ENCODE measurements at regions not wholly inside any gene's neighbourhood (a gene's known extent, or its start where the extent isn't known, plus 50 kb on each side); places are given as distances from the start of the nearest gene placed in this dataset.
A peak's percentile ranks its signal among the peaks of the same experiment; 100 is the strongest.

GRCh38 chr5:108654051-108654450 lies 93.6 kb upstream of the FER start:
- FAIRE-seq (no peak), DNase-seq (ENCODE audit: low read depth, low spot score) (peak; percentile 58)
- H4K20me1 ChIP-seq (replicated peaks; ENCODE audit: control insufficient read depth, extremely low read depth, insufficient read depth, low read length), result no peaks in the 10 kb centered on the region
- H3K36me3 ChIP-seq (ENCODE audit: control insufficient read depth in 2 of 2, extremely low read depth in 1 of 2, insufficient read depth in 2 of 2, low read length in 2 of 2), result no peaks in the 10 kb centered on the region
- dilution Hi-C loops (cut with MboI; ENCODE audit: extremely low pct_ligation_motif_present, low sequenced_read_pairs) (no loop called here), intact Hi-C loops (cut with micrococcal nuclease) (loop anchor here (5.0 kb wide), 1 partner anchor 228 kb away; no protein-coding TSS in a partner anchor)
- no peaks in the 10 kb centered on the region for H3K27me3 ChIP-seq (ENCODE audit: control insufficient read depth in 2 of 2, insufficient read depth in 2 of 2, low read length in 2 of 2)
- peaks cover 38% of the 10 kb centered on the region for H3K4me1 ChIP-seq (ENCODE audit: control insufficient read depth, extremely low read depth, insufficient read depth, low read length)
- H3K4me2 ChIP-seq (ENCODE audit: insufficient read depth, low read length), result peak overlapping the region; percentile 14
- BruUV-seq (replicated peaks), result TSS peak; percentile 23
- no peaks in the 10 kb centered on the region for H3K79me2 ChIP-seq (ENCODE audit: control insufficient read depth, insufficient read depth, low read length)
- no peak overlapping the region for H3K4me3 ChIP-seq (replicated peaks in 1 of 3; ENCODE audit: insufficient read depth in 1 of 3, low read depth in 1 of 3, low read length in 3 of 3)
- no peaks in the 10 kb centered on the region for H3K9me3 ChIP-seq (replicated peaks; ENCODE audit: control insufficient read depth, insufficient read depth, low read length)
- no peak overlapping the region for H3K9ac ChIP-seq (replicated peaks; ENCODE audit: extremely low read depth, insufficient read depth, low read length)
- H2AFZ ChIP-seq (ENCODE audit: low read depth, low read length), result peak overlapping the region; percentile 79
- CTCF ChIA-PET, result interaction anchor here (1.4 kb wide), 1 partner anchor 12 kb away, joined by 11 read pairs; no protein-coding TSS in a partner anchor
- TF ChIP-seq GATA2 (IDR thresholded peaks at IDR 0.05; ENCODE audit: insufficient read depth, insufficient read length, low read depth, low read length) (peak; percentile 12), FOS (IDR thresholded peaks at IDR 0.05; ENCODE audit: borderline replicate concordance, insufficient read depth, low read length) (peak; percentile 64), POLR2AphosphoS5 (IDR thresholded peaks at IDR 0.05; ENCODE audit: insufficient read depth, low read depth, low read length) (no peak), EZH2 (IDR thresholded peaks at IDR 0.05; ENCODE audit: borderline replicate concordance, low read depth, low read length, severe bottlenecking) (no peak)
- H3K27ac ChIP-seq (ENCODE audit: insufficient read depth, low read depth, low read length), result peak overlapping the region; percentile 64
- POLR2A ChIA-PET, result interaction anchor here (0.6 kb wide), 1 partner anchor 822 kb away, joined by 6 read pairs; no protein-coding TSS in a partner anchor
- no peaks in the 10 kb centered on the region for H3K9me1 ChIP-seq (replicated peaks; ENCODE audit: control insufficient read depth, extremely low read depth, insufficient read depth, low read length)

DNA sequence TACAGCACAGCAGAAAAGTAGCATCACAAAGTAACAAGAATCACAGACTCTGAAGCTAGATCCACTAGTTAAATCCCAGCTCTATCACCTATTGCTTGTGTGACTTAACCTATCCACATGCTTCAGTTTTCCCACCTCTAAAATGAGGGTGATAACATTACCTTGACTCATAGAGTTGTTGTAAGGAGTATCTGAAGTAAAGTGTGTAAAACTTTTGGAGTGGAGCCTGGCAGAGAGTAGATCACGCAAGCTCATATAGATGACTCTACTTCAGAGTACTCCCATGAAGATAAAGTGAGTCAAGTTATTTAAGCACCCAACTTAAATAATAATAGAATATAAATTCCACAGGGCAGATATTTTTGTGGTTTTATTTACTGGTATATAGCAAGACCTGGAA lies 94.5 kb upstream of the FER start:
- dilution Hi-C loops (cut with MboI; ENCODE audit: extremely low pct_ligation_motif_present, low sequenced_read_pairs), result no loop called here
- TF ChIP-seq, protein P1, sequence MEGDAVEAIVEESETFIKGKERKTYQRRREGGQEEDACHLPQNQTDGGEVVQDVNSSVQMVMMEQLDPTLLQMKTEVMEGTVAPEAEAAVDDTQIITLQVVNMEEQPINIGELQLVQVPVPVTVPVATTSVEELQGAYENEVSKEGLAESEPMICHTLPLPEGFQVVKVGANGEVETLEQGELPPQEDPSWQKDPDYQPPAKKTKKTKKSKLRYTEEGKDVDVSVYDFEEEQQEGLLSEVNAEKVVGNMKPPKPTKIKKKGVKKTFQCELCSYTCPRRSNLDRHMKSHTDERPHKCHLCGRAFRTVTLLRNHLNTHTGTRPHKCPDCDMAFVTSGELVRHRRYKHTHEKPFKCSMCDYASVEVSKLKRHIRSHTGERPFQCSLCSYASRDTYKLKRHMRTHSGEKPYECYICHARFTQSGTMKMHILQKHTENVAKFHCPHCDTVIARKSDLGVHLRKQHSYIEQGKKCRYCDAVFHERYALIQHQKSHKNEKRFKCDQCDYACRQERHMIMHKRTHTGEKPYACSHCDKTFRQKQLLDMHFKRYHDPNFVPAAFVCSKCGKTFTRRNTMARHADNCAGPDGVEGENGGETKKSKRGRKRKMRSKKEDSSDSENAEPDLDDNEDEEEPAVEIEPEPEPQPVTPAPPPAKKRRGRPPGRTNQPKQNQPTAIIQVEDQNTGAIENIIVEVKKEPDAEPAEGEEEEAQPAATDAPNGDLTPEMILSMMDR (IDR thresholded peaks at IDR 0.05; ENCODE audit: extremely low read depth in 1 of 2, insufficient read depth in 1 of 2, low read depth in 1 of 2, low read length in 2 of 2), result no peak
- TF ChIP-seq POLR2A (IDR thresholded peaks at IDR 0.05; ENCODE audit: low read depth, low read length), result no peak
- TF ChIP-seq FOS (IDR thresholded peaks at IDR 0.05; ENCODE audit: borderline replicate concordance, insufficient read depth, low read length), result no peak
- no peak for TF ChIP-seq EZH2 (IDR thresholded peaks at IDR 0.05; ENCODE audit: borderline replicate concordance, low read depth, low read length, severe bottlenecking)
- TF ChIP-seq POLR2AphosphoS5 (IDR thresholded peaks at IDR 0.05; ENCODE audit: insufficient read depth, low read depth, low read length), result no peak
- no peak for TF ChIP-seq GATA2 (IDR thresholded peaks at IDR 0.05; ENCODE audit: insufficient read depth, insufficient read length, low read depth, low read length)
- no peak for TF ChIP-seq JUN (IDR thresholded peaks at IDR 0.05; ENCODE audit: borderline replicate concordance, insufficient read depth, insufficient read length, low read depth)
- no peak for TF ChIP-seq MYC (IDR thresholded peaks at IDR 0.05; ENCODE audit: low read depth, low read length)
- no peak for TF ChIP-seq MAX (IDR thresholded peaks at IDR 0.05; ENCODE audit: insufficient read depth, insufficient read length)
- H3K9me1 ChIP-seq (replicated peaks; ENCODE audit: control insufficient read depth, extremely low read depth, insufficient read depth, low read length), result no peaks in the 10 kb centered on the region
- BruUV-seq (replicated peaks), result no TSS peak
- H3K4me1 ChIP-seq (ENCODE audit: control insufficient read depth, extremely low read depth, insufficient read depth, low read length), result peaks cover 38% of the 10 kb centered on the region
- H3K27ac ChIP-seq (ENCODE audit: insufficient read depth, low read depth, low read length), result peak overlapping the region; percentile 64
- H3K36me3 ChIP-seq (ENCODE audit: control insufficient read depth in 2 of 2, extremely low read depth in 1 of 2, insufficient read depth in 2 of 2, low read length in 2 of 2), result no peaks in the 10 kb centered on the region
- no peaks in the 10 kb centered on the region for H3K27me3 ChIP-seq (ENCODE audit: control insufficient read depth in 2 of 2, insufficient read depth in 2 of 2, low read length in 2 of 2)
- H3K4me3 ChIP-seq (replicated peaks in 1 of 3; ENCODE audit: insufficient read depth in 1 of 3, low read depth in 1 of 3, low read length in 3 of 3), result no peak overlapping the region
- CTCF ChIA-PET, result interaction anchor here (1.4 kb wide), 1 partner anchor 11 kb away, joined by 11 read pairs; no protein-coding TSS in a partner anchor
- H3K4me2 ChIP-seq (ENCODE audit: insufficient read depth, low read length), result peak overlapping the region; percentile 14
- POLR2A ChIA-PET, result no interaction called here
- intact Hi-C loops (cut with micrococcal nuclease), result loop anchor here (5.0 kb wide), 1 partner anchor 229 kb away; no protein-coding TSS in a partner anchor
- DNase-seq (ENCODE audit: low read depth, low spot score), result no peak
- FAIRE-seq, result no peak
- no peaks in the 10 kb centered on the region for H3K79me2 ChIP-seq (ENCODE audit: control insufficient read depth, insufficient read depth, low read length)
- H4K20me1 ChIP-seq (replicated peaks; ENCODE audit: control insufficient read depth, extremely low read depth, insufficient read depth, low read length), result no peaks in the 10 kb centered on the region
- no peaks in the 10 kb centered on the region for H3K9me3 ChIP-seq (replicated peaks; ENCODE audit: control insufficient read depth, insufficient read depth, low read length)
- H2AFZ ChIP-seq (ENCODE audit: low read depth, low read length), result no peak overlapping the region
- no peak overlapping the region for H3K9ac ChIP-seq (replicated peaks; ENCODE audit: extremely low read depth, insufficient read depth, low read length)

Data from endothelial cell of umbilical vein (primary cell).